HepG2 (cell line): ENCODE measurements at regions not wholly inside any gene's neighbourhood (a gene's known extent, or its start where the extent isn't known, plus 50 kb on each side); places are given as distances from the start of the nearest gene placed in this dataset.

Experiments used
- ATAC-seq: fragments of 200-7000 bp; cut with Tn5 transposase; 3 replicates; pipeline ENCODE4 v1.9.1; 2020; ENCODE audit warnings: mild to moderate bottlenecking, moderate library complexity
- BruUV-seq: library from RNA; stranded (reverse); fragments of 400-500 nt; replicated peaks from 2 replicates; lab custom pipeline; 2021; lab: Mats Ljungman, UMichigan
- CTCF ChIA-PET: fragments of 300-600 bp; formaldehyde crosslinking; extraction: SDS; loops from one replicate; lab custom pipeline; 2021; ENCODE audit warnings: low total read pairs, inconsistent platforms, low intra/inter-chr PET ratio; lab: Yijun Ruan, JAX
- POLR2A ChIA-PET: fragments of 350-600 bp; sonication (Branson Sonifier 250); formaldehyde crosslinking; loops from one replicate; lab custom pipeline; 2020; ENCODE audit warnings: antibody characterized with exemption, inconsistent platforms; lab: Yijun Ruan, JAX
- DNase-seq: peaks from one replicate; pipeline ENCODE4 v3.0.0-alpha.2; 2015; ENCODE audit warnings: low spot score
- FAIRE-seq: peaks from 3 replicates; lab custom pipeline; 2011; peaks lifted over from hg19 to GRCh38; lab: Jason Lieb, UNC
- H2AFZ ChIP-seq: one replicate; pipeline ENCODE4 v1.6.1; 2011; ENCODE audit warnings: low read length, inconsistent platforms
- H3K27ac ChIP-seq: fragments of 300-600 bp; 3 replicates; pipeline ENCODE4 v1.8.0; 2011; ENCODE audit warnings: mixed run types, mild to moderate bottlenecking, mixed read lengths, low read length, inconsistent platforms; ENCODE audit not compliant: insufficient read depth; ENCODE audit errors: extremely low read length
- H3K27me3 ChIP-seq, 2 experiments: fragments of 200-600 bp in 1 of 2; 2 replicates in 1 of 2; 3 replicates in 1 of 2; pipeline versions ENCODE4 v1.6.0 to v1.8.0; 2011; ENCODE audit warnings: low read length in 2 of 2, mild to moderate bottlenecking in 2 of 2, moderate library complexity in 2 of 2, inconsistent platforms in 1 of 2; ENCODE audit not compliant: insufficient read depth in 2 of 2, control insufficient read depth in 1 of 2
- H3K36me3 ChIP-seq, 2 experiments: fragments of 200-600 bp in 1 of 2; replicated peaks in 1 of 2; 2 replicates in 1 of 2; 3 replicates in 1 of 2; pipeline versions ENCODE4 v1.5.1 to v1.8.0; 2011; ENCODE audit warnings: low read length in 2 of 2, inconsistent platforms in 1 of 2; ENCODE audit not compliant: insufficient read depth in 2 of 2, control insufficient read depth in 1 of 2
- H3K4me1 ChIP-seq: 2 replicates; pipeline ENCODE4 v1.5.1; 2012; ENCODE audit warnings: low read length, inconsistent platforms; ENCODE audit not compliant: insufficient read depth
- H3K4me2 ChIP-seq: 2 replicates; pipeline ENCODE4 v1.6.0; 2011; ENCODE audit warnings: low read depth, low read length, inconsistent platforms
- H3K4me3 ChIP-seq, 3 experiments: fragments of 200-600 bp in 1 of 3; sonication (generic), shearing (Covaris generic) in 1 of 3; replicated peaks in 1 of 3; 2 replicates each; pipeline ENCODE4 v1.5.1; 2011 to 2016; ENCODE audit warnings: low read length in 3 of 3, inconsistent platforms in 2 of 3, low read depth in 2 of 3, mild to moderate bottlenecking in 2 of 3, control low read depth in 1 of 3, mixed read lengths in 1 of 3; ENCODE audit not compliant: insufficient read depth in 1 of 3
- H3K79me2 ChIP-seq: one replicate; pipeline ENCODE4 v1.6.1; 2011; ENCODE audit warnings: low read length, inconsistent platforms; ENCODE audit not compliant: insufficient read depth
- H3K9ac ChIP-seq: 2 replicates; pipeline ENCODE4 v1.6.0; 2011; ENCODE audit warnings: mild to moderate bottlenecking, low read depth, low read length, inconsistent platforms; ENCODE audit not compliant: insufficient read depth
- H3K9me3 ChIP-seq: 2 replicates; pipeline ENCODE4 v1.5.1; 2012; ENCODE audit warnings: mild to moderate bottlenecking, low read length
- H4K20me1 ChIP-seq: 2 replicates; pipeline ENCODE4 v1.6.0; 2011; ENCODE audit warnings: inconsistent platforms, mild to moderate bottlenecking, low read length, moderate library complexity; ENCODE audit not compliant: insufficient read depth
- ATF2 ChIP-seq: sonication (generic); formaldehyde crosslinking; IDR thresholded peaks from 2 replicates; pipeline ENCODE4 v1.4.0; 2020; ENCODE audit warnings: missing genetic modification reagents
- GMEB1 ChIP-seq: sonication (generic); formaldehyde crosslinking; IDR thresholded peaks from 2 replicates; pipeline ENCODE4 v1.5.1; 2020; ENCODE audit warnings: missing genetic modification reagents, mild to moderate bottlenecking, borderline replicate concordance
- SCMH1 ChIP-seq: sonication (generic); formaldehyde crosslinking; IDR thresholded peaks from 2 replicates; pipeline ENCODE4 v1.9.0; 2021; ENCODE audit warnings: missing genetic modification reagents, mild to moderate bottlenecking, borderline replicate concordance
- TBP ChIP-seq: sonication (generic); formaldehyde crosslinking; IDR thresholded peaks from 2 replicates; pipeline ENCODE4 v1.5.0; 2020; ENCODE audit warnings: missing genetic modification reagents
- TCF12 ChIP-seq, 2 experiments: fragments of 450-650 bp in 1 of 2; sonication (generic) in 1 of 2; formaldehyde crosslinking in 1 of 2; IDR thresholded peaks; 2 replicates each; pipeline versions ENCODE4 v1.6.1 to v1.8.0; 2017 to 2022; ENCODE audit warnings: antibody characterized with exemption in 1 of 2, mild to moderate bottlenecking in 1 of 2, missing genetic modification reagents in 1 of 2, moderate library complexity in 1 of 2
- U2AF2 ChIP-seq: fragments of 200-400 bp; formaldehyde crosslinking; IDR thresholded peaks from 2 replicates; pipeline ENCODE4 v1.6.1; 2017; ENCODE audit warnings: low read depth, mild to moderate bottlenecking, low read length
- ZBTB20 ChIP-seq: sonication (generic); formaldehyde crosslinking; IDR thresholded peaks from 2 replicates; pipeline ENCODE4 v1.8.1; 2023; ENCODE audit warnings: missing genetic modification reagents, low read depth, mild to moderate bottlenecking, borderline replicate concordance
- ZC3H4 ChIP-seq: sonication (generic); formaldehyde crosslinking; IDR thresholded peaks from 2 replicates; pipeline ENCODE4 v1.4.0; 2020; ENCODE audit warnings: missing genetic modification reagents, borderline replicate concordance
- ZNF362 ChIP-seq: sonication (generic); formaldehyde crosslinking; IDR thresholded peaks from 2 replicates; pipeline ENCODE4 v1.4.0; 2020; ENCODE audit warnings: missing genetic modification reagents, mild to moderate bottlenecking, borderline replicate concordance
- ZNF589 ChIP-seq: sonication (generic); formaldehyde crosslinking; conservative IDR thresholded peaks from 2 replicates; pipeline ENCODE4 v1.8.0; 2022; ENCODE audit warnings: mild to moderate bottlenecking, moderate library complexity, missing genetic modification reagents
- ZNF772 ChIP-seq: sonication (generic); formaldehyde crosslinking; IDR thresholded peaks from 2 replicates; pipeline ENCODE4 v1.5.0; 2020; ENCODE audit warnings: mild to moderate bottlenecking, missing genetic modification reagents
- WGBS: methylation state at CpG from one replicate; pipeline ENCODE4 v1.1.6; 2017; ENCODE audit warnings: low lambda C conversion rate; 5-methylcytosine and 5-hydroxymethylcytosine counted together
- in situ Hi-C: cut with HindIII; loops from 2 replicates; pipeline ENCODE4 v1.10.0; 2017; ENCODE audit warnings: low pct_unique_long_range_greater_than_20kb; ENCODE audit not compliant: extremely low pct_ligation_motif_present
- intact Hi-C: fragments of 100-400 bp; cut with micrococcal nuclease; formaldehyde crosslinking; loops from one replicate; pipeline ENCODE4 v1.10.0; 2022; ENCODE audit not compliant: unreplicated experiment

- Histone ChIP-seq H3K27ac (no peak overlapping the region), H3K79me2 (no peaks in the 10 kb centered on the region), H3K4me2 (no peak overlapping the region), H2AFZ (no peak overlapping the region), H3K27me3 (no peaks in the 10 kb centered on the region), H3K9ac (no peak overlapping the region), H3K9me3 (peaks cover 35% of the 10 kb centered on the region; the same call in 1 of the 2 replicates), H3K4me3 (no peak overlapping the region), H3K4me1 (no peaks in the 10 kb centered on the region), H3K36me3 (no peaks in the 10 kb centered on the region), H4K20me1 (no peaks in the 10 kb centered on the region)
- intact Hi-C loops = no loop called here
- in situ Hi-C loops = no loop called here
- FAIRE-seq (no peak), DNase-seq (no peak), ATAC-seq (no peak)
- 49% methylated on average over 15 of the region's 15 CpGs for WGBS
- BruUV-seq = no TSS peak
- no peak for TF ChIP-seq GMEB1
- TF ChIP-seq TCF12 (IDR thresholded peaks at IDR 0.05) = no peak
- no peak for TF ChIP-seq TCF12 (CRISPR knock-in tag; IDR thresholded peaks at IDR 0.05)
- TF ChIP-seq ZNF589 (CRISPR knock-in tag) = no peak
- TF ChIP-seq ZC3H4 = no peak
- no peak for TF ChIP-seq U2AF2
- TF ChIP-seq SCMH1 = no peak
- no peak for TF ChIP-seq ZBTB20 (CRISPR knock-in tag)
- TF ChIP-seq TBP (CRISPR knock-in tag) = no peak
- no peak for TF ChIP-seq ATF2 (CRISPR knock-in tag)
- no peak for TF ChIP-seq ZNF772 (CRISPR knock-in tag)
- no peak for TF ChIP-seq ZNF362 (CRISPR knock-in tag)
- CTCF ChIA-PET = no interaction called here
- POLR2A ChIA-PET = no interaction called here
Observed at GRCh38 chr20:56166781-56167465, 81.6 kb upstream of the MC3R start.
